ENCODE measurements at regions not wholly inside any gene's neighbourhood (a gene's known extent, or its start where the extent isn't known, plus 50 kb on each side); places are given as distances from the start of the nearest gene placed in this dataset.

DNA sequence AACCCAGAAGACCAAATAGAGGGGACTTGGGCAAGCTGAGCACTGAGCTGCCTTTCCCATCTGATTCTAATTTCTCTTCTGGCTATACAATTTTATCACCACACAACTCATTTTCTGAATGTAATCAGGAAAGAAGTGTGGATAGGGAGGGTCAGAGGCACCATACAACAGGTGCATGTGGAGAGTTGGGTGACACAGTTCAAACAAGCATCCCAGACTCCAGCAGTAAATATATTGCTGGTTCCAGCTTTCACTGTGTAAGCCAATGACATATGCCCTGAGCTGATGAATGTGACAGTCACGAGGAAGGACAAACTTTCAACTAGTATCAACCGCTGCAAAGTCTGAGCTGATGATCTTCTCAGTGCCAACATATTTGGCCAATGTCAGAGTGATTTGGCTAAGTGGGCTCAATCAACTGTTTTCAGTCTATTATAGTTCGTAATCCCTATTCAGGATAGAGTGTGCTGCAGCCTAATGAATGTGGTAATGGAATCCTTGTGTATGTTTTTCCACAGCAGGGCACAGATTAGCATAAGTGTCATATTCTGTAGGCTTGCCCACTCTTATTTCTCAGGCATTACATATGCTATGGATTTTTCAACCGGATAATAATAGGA is 109.9 kb upstream of the MEIS1 start:
- Histone ChIP-seq H4K20me1 (ENCODE audit: insufficient read depth, low read length) (no peaks in the 10 kb centered on the region), H3K4me2 (ENCODE audit: low read length) (no peak overlapping the region), H3K4me3 (ENCODE audit: insufficient read depth, low read depth, low read length) (no peak overlapping the region), H3K4me1 (ENCODE audit: insufficient read depth, low read length) (no peaks in the 10 kb centered on the region), H3K9ac (ENCODE audit: low read length) (no peak overlapping the region), H2AFZ (ENCODE audit: low read depth, low read length) (no peak overlapping the region), H3K27me3 (ENCODE audit: insufficient read depth, low read length) (peaks cover 3% of the 10 kb centered on the region), H3K79me2 (ENCODE audit: insufficient read depth, low read length) (no peaks in the 10 kb centered on the region), H3K9me3 (ENCODE audit: insufficient read depth, low read depth, low read length) (no peaks in the 10 kb centered on the region), H3K36me3 (ENCODE audit: insufficient read depth, low read length) (no peaks in the 10 kb centered on the region), H3K27ac (ENCODE audit: low read depth, low read length) (no peak overlapping the region)
- Mint-ChIP-seq H3K4me3 (ENCODE audit: unreplicated experiment) (no peak overlapping the region), H3K36me3 (ENCODE audit: low read depth, unreplicated experiment) (no peaks in the 10 kb centered on the region), H3K27ac (ENCODE audit: unreplicated experiment) (no peak overlapping the region), H3K27me3 (ENCODE audit: low read depth, unreplicated experiment) (peaks cover 2% of the 10 kb centered on the region), H3K4me1 (ENCODE audit: low read depth, unreplicated experiment) (peaks cover 9% of the 10 kb centered on the region), H3K9me3 (ENCODE audit: unreplicated experiment) (no peaks in the 10 kb centered on the region)
- FAIRE-seq (no peak), DNase-seq (ENCODE audit: low read depth) (no peak)
- TF ChIP-seq EZH2 (IDR thresholded peaks at IDR 0.05; ENCODE audit: insufficient read depth, low read length) = no peak
- TF ChIP-seq, protein P1, sequence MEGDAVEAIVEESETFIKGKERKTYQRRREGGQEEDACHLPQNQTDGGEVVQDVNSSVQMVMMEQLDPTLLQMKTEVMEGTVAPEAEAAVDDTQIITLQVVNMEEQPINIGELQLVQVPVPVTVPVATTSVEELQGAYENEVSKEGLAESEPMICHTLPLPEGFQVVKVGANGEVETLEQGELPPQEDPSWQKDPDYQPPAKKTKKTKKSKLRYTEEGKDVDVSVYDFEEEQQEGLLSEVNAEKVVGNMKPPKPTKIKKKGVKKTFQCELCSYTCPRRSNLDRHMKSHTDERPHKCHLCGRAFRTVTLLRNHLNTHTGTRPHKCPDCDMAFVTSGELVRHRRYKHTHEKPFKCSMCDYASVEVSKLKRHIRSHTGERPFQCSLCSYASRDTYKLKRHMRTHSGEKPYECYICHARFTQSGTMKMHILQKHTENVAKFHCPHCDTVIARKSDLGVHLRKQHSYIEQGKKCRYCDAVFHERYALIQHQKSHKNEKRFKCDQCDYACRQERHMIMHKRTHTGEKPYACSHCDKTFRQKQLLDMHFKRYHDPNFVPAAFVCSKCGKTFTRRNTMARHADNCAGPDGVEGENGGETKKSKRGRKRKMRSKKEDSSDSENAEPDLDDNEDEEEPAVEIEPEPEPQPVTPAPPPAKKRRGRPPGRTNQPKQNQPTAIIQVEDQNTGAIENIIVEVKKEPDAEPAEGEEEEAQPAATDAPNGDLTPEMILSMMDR (IDR thresholded peaks at IDR 0.05; ENCODE audit: insufficient read depth, low read depth, low read length) = no peak

DNA sequence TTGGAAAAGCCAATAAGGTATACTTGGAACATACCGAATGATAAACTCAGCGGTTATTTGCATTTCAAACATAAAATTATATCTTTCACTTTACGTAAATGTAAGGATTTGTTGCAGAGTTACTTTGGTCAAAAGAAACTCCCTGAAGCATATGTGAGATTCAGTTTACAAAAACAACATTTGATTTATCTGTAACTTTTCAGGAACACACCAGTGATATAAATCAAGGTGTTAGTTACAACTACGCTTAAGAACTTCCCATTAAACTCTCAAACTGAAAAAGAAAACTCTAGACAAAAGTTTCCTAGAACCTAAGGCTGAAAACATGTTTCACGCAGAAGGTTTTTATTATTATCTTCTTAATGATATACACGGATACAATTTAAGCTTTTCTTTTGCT is 110.6 kb upstream of the MEIS1 start:
- Mint-ChIP-seq H3K9me3 (ENCODE audit: unreplicated experiment) (no peaks in the 10 kb centered on the region), H3K36me3 (ENCODE audit: low read depth, unreplicated experiment) (no peaks in the 10 kb centered on the region), H3K27ac (ENCODE audit: unreplicated experiment) (no peak overlapping the region), H3K4me3 (ENCODE audit: unreplicated experiment) (no peak overlapping the region), H3K27me3 (ENCODE audit: low read depth, unreplicated experiment) (peaks cover 2% of the 10 kb centered on the region), H3K4me1 (ENCODE audit: low read depth, unreplicated experiment) (peaks cover 9% of the 10 kb centered on the region)
- Histone ChIP-seq H3K27me3 (ENCODE audit: insufficient read depth, low read length) (peaks cover 3% of the 10 kb centered on the region), H3K79me2 (ENCODE audit: insufficient read depth, low read length) (no peaks in the 10 kb centered on the region), H3K9me3 (ENCODE audit: insufficient read depth, low read depth, low read length) (no peaks in the 10 kb centered on the region), H3K36me3 (ENCODE audit: insufficient read depth, low read length) (no peaks in the 10 kb centered on the region), H3K4me1 (ENCODE audit: insufficient read depth, low read length) (no peaks in the 10 kb centered on the region), H3K27ac (ENCODE audit: low read depth, low read length) (no peak overlapping the region), H4K20me1 (ENCODE audit: insufficient read depth, low read length) (no peaks in the 10 kb centered on the region), H3K4me2 (ENCODE audit: low read length) (no peak overlapping the region), H3K4me3 (ENCODE audit: insufficient read depth, low read depth, low read length) (no peak overlapping the region), H2AFZ (ENCODE audit: low read depth, low read length) (no peak overlapping the region), H3K9ac (ENCODE audit: low read length) (no peak overlapping the region)
- DNase-seq (ENCODE audit: low read depth) (no peak), FAIRE-seq (no peak)
- TF ChIP-seq EZH2 (IDR thresholded peaks at IDR 0.05; ENCODE audit: insufficient read depth, low read length) = no peak
- TF ChIP-seq, protein P1 (IDR thresholded peaks at IDR 0.05; ENCODE audit: insufficient read depth, low read depth, low read length) = no peak

DNA sequence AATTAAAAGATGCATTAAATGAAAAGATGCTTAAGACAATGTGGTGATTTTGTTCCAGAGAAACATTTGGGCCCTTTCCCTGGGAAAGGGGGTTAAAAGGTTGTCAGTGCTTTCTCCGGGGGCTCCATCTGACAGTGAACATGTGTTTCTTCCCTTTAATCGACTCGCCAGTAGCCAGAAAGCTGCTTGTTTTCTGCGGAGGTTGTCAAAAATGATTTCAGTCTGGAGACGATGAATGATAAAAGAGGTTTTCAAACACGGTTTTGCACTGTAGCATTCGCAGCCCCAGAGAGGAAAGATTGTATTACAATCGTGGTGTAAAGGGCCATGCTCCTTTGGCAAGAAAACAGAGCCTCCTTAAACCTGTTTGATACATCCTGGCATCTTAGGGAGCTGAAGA is 111.5 kb upstream of the MEIS1 start:
- FAIRE-seq = no peak
- no peak overlapping the region for H3K4me3 Mint-ChIP-seq (ENCODE audit: unreplicated experiment)

More for the DNA sequence above, 111.5 kb upstream of the MEIS1 start:
- H3K9me3 Mint-ChIP-seq (ENCODE audit: unreplicated experiment) = no peaks in the 10 kb centered on the region
- Histone ChIP-seq H3K4me1 (ENCODE audit: insufficient read depth, low read length) (no peaks in the 10 kb centered on the region), H3K27me3 (ENCODE audit: insufficient read depth, low read length) (peaks cover 3% of the 10 kb centered on the region), H3K36me3 (ENCODE audit: insufficient read depth, low read length) (no peaks in the 10 kb centered on the region), H3K79me2 (ENCODE audit: insufficient read depth, low read length) (no peaks in the 10 kb centered on the region), H3K27ac (ENCODE audit: low read depth, low read length) (no peak overlapping the region), H3K4me3 (ENCODE audit: insufficient read depth, low read depth, low read length) (no peak overlapping the region), H4K20me1 (ENCODE audit: insufficient read depth, low read length) (no peaks in the 10 kb centered on the region), H2AFZ (ENCODE audit: low read depth, low read length) (no peak overlapping the region), H3K9ac (ENCODE audit: low read length) (no peak overlapping the region), H3K4me2 (ENCODE audit: low read length) (no peak overlapping the region), H3K9me3 (ENCODE audit: insufficient read depth, low read depth, low read length) (no peaks in the 10 kb centered on the region)
- peaks cover 9% of the 10 kb centered on the region for H3K4me1 Mint-ChIP-seq (ENCODE audit: low read depth, unreplicated experiment)
- no peaks in the 10 kb centered on the region for H3K36me3 Mint-ChIP-seq (ENCODE audit: low read depth, unreplicated experiment)
- no peak overlapping the region for H3K27ac Mint-ChIP-seq (ENCODE audit: unreplicated experiment)
- peaks cover 2% of the 10 kb centered on the region for H3K27me3 Mint-ChIP-seq (ENCODE audit: low read depth, unreplicated experiment)
- TF ChIP-seq EZH2 (IDR thresholded peaks at IDR 0.05; ENCODE audit: insufficient read depth, low read length) = no peak
- TF ChIP-seq, protein P1 (IDR thresholded peaks at IDR 0.05; ENCODE audit: insufficient read depth, low read depth, low read length) = no peak
- no peak for DNase-seq (ENCODE audit: low read depth)
